ENCODE measurements at regions not wholly inside any gene's neighbourhood (a gene's known extent, or its start where the extent isn't known, plus 50 kb on each side); places are given as distances from the start of the nearest gene placed in this dataset.
"Not testable (repeated sequence)": the region's sequence is repeated elsewhere in the genome, so short reads cannot be mapped to it uniquely, and the experiment has no call there.

DNA sequence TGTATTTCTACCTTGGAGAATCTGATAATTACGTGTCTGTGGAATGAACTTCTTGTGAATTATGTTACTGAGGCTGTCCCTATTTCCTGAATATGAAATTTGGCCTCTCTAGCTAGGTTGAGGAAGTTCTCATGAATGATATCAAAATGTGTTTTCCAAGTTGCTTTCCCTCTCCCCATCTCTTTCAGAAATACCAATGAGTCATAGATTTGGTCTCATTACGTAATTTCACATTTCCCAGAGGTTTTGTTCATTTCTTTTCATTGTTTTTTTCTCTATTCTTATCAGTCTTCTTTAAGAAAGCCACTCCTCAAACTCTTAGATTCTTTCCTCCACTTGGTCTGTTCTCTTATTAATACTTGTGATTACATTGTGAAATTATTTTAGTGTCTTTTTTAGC is 923.8 kb upstream of the CDH9 start:
- DNase-seq (no peak), ATAC-seq (no peak)
- intact Hi-C loops (cut with DNase I), result no loop called here

DNA sequence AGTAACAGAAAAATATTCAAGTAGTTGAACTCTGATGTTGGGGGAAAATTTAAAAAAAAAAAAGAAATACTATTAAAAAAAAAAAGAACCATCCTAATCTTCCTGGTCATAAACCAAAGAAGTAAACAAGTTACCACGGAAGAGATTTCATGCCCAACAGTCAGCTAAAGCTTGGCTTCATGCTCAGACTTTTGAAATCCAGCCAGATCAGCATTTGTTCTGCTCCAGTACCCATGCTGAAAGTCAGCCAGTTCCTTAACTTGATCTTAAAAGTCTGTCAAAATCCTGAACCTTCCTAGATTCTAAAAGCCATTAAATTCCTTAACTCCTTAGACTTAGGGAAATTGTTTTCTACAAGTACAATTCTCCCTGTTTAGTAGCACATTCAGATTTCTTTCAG is 908.7 kb upstream of the CDH9 start:
- DNase-seq (no peak), ATAC-seq (no peak)
- intact Hi-C loops (cut with DNase I), result no loop called here

DNA sequence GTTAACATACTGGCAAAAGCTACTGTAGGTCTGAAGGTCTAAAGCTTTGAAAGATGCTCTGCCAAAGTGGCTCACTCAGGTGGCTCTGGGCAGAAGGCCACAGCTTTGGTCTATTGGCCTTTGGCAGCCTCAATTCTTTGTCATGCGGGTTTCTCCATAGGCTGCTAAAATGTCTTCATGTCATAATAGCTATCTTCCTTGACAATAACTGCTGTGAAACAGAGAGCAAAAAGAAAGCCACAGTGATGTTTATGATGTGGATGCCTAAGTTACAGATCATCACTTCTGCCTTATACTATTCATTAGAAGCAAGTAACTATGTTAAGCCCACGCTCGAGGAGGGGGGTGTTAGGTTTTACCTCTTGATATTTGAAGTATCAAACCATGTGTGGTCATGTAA is 906.1 kb upstream of the CDH9 start:
- ATAC-seq (no peak), DNase-seq (no peak)
- intact Hi-C loops (cut with DNase I), result no loop called here

DNA sequence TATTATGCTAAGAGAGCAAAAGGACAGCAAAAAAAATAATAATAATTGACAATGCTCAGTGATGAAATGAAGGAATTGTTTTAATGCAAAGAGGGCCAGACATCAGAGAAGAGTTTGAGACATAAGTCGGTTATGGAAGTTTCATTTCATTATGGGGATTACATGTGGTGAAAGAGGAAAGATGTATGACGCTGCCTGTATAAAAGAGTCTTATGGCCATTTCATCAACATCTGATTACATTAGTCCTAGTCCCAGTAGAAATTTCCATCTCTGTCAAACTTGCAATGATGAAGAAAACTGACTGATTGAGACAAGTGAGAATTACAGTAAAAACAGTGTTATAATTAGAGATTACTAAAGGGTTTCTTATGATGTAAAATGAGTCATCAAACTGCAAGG is 900.6 kb upstream of the CDH9 start:
- intact Hi-C loops (cut with DNase I), result no loop called here
- ATAC-seq (no peak), DNase-seq (no peak)

DNA sequence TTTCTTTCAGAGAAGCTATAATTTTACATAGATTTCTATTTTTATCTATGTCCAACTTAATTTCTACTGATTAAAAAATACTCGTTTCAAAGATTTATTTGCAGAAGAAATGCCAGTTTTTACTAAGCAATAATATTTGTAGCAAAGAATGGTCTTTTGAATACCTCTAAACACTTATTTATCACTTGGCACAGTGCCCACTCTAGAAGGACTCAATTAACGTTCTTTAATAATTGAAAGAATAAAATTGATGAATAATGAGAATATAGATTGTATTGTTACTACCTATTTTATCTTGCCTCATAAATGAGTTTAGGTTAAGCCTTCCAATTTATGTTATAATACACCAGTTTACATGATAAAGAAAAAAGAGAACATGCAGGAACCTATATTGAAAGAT is 889.7 kb upstream of the CDH9 start:
- no peak for ATAC-seq
- no peak for DNase-seq
- intact Hi-C loops (cut with DNase I), result no loop called here

DNA sequence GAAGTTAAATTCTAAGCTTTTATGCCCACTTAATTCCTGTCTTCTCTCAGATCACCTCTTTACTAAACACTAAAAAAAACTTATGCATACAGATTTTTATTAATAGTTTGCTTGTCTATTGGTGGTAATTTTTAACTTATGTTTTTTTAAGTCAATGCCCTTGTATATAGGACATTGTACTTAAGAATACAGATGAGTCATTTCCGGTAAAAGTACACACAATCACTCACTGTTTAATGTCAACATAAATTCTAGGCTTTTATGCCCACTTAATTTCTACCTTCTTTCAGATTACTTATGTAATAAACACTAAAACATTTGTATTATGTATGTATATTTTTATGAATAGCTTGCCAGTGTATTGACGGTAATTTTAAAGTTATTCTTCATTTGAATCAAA is 872.8 kb upstream of the CDH9 start:
- DNase-seq, result no peak
- intact Hi-C loops (cut with DNase I), result no loop called here
- ATAC-seq, result no peak

DNA sequence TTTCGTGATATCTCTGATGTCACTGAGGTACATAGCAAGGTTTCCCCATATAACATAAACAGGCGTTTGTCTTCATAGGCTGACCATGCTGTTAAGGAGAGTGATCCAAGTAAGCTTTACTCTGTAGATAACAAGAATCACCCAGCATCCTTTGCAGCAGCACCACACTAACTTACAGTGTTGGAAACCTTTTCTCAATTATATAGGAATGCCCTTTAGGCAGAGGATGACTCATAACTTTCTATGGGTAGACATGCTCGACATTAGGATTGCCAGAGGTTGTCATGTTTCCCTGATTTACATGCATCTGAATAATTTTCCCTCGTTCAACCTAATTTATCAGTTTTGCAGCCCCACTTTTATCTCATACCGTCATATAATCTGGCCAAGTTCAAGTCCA is 870.0 kb upstream of the CDH9 start:
- no peak for DNase-seq
- intact Hi-C loops (cut with DNase I), result no loop called here
- no peak for ATAC-seq

DNA sequence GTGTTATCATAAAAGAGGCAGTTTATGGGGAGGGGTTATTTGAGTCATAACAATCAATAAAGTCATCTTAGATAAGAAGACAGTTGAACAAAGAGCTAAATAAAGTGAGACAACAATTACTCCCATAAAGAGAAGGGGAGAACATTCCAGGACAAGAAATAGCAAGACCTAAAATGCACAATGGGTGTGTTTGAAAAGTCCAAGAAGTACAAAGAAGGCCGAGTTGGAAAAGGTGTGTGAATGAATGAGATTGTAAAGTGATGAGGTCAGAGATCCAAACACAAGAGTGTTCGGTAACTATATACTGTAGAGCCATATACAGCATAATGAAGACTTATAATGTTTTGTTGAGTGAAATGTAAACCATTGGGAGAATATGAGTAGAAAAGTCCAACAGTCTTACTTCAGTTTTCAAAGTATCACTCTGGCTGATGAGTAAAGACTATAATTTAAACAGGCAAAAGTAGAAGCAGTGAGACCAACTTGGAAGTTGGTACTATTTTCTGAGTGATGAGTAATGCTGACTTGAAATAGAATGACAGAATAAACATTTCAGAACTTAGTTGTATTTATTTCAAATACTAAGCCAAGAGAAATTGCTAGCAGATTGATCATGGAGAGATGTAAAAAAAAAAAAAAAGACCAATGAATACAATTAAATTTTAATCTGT is 868.7 kb upstream of the CDH9 start:
- DNase-seq (no peak), ATAC-seq (no peak)
- intact Hi-C loops (cut with DNase I), result no loop called here

DNA sequence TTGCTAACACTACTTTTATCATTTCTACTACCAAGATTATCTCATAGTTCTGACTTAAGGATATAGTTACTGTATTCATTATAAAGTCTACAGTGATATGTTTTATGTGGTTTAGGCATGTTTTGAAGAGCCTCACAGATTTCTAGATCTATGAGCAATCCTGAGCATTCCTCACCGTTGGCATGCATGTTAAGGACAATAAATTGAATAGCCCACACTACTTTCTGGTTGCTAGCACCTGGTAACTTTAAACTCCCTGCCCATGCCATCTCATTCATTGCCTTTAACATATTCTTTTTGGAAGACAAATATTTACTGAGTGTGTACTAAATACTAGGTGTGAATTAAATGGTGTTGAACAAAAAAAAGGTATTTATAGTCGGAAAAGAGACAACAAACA is 868.1 kb upstream of the CDH9 start:
- ATAC-seq, result no peak
- intact Hi-C loops (cut with DNase I), result no loop called here
- DNase-seq, result no peak

DNA sequence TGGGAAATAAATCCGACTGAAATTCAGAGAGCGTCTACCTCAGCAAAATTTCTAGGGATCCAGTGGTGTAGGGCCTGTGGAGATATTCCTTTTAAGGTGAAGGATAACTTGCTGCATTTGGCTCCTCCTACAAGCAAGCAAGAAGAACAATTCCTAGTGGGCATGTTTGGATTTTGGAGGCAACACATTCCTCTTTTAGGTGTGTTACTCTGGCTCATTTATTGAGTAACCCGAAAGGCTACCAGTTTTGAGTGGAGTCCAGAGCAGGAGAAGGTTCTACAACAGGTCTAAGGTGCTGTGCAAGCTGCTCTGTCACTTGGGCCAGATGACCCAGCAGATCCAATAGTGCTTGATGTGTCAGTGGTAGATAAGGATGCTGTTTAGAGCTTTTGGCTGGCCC is 862.4 kb upstream of the CDH9 start:
- DNase-seq (no peak), ATAC-seq (no peak)
- intact Hi-C loops (cut with DNase I), result no loop called here

DNA sequence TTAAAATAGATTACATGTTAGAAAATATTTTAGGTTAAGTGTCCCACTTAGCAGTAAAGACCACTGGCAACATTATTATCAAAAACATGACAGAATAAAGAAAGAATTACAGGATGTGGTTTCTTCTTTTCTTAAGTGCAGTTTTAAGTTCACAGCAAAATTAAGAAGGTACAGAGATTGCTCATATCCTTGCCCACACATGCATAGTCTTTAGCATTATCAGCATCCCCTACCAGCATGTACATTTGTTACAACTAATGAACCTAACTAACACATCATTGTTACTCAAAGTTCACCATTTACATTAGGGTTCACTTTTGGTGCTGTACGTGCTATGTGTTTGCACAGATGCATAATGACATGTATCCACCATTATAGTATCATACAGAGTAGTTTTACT is 837.7 kb upstream of the CDH9 start:
- intact Hi-C loops (cut with DNase I), result no loop called here
- DNase-seq, result no peak
- no peak for ATAC-seq

DNA sequence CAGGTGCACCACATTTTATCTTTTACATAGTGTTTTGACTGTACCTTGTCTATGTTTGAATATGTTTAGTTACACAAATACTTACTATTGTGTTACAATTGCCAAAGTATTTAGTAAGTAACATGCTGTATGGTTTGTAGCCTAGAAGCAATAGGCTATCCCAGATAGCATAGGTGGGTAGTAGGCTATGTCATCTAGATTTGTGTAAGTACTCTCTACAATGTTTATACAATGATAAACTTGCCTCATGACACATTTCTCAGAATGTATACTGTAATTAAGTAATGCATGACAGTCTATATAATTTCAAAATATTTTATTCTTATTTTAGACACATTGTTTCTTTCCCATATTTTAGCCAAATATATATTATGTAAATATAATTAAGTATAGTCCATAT is 836.8 kb upstream of the CDH9 start:
- no peak for DNase-seq
- ATAC-seq, result no peak
- intact Hi-C loops (cut with DNase I), result no loop called here

DNA sequence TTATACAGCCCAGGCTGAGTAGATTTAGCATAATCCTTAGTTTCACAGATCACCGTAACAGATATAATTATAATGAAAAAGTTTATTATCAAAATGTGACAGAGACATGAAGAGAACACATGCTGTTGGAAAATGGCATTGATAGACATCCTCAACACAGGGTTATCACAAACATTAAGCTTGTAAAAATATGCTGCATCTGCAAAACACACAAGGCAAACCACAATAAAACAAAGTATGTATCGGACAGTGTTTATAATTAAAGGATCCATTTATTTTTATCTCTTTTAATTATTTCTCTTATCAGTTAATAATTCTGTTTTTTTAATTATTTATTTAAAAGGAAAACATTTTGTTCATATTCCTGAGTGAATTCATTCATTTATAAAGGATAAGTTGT is 829.9 kb upstream of the CDH9 start:
- ATAC-seq, result no peak
- DNase-seq, result no peak
- intact Hi-C loops (cut with DNase I), result no loop called here

DNA sequence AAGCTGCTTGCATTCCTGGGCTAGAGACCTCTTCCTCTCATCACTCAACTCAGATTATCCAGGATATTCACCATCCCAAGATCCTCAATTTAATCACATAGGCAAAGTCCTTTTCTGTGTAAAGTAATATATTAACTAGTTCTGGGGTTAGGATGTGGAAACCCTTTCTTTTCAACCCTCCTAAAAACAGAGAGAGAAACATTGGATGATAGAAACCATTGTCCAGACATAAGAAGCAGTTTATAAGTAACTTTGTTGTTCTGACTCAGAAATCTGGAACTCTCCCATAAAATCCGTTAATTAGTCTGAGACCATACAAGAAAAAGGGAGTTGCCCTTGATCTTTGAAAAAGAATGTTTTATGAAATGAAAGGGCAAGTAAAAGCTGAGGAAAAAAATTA is 817.1 kb upstream of the CDH9 start:
- no peak for ATAC-seq
- intact Hi-C loops (cut with DNase I), result no loop called here
- DNase-seq, result no peak

DNA sequence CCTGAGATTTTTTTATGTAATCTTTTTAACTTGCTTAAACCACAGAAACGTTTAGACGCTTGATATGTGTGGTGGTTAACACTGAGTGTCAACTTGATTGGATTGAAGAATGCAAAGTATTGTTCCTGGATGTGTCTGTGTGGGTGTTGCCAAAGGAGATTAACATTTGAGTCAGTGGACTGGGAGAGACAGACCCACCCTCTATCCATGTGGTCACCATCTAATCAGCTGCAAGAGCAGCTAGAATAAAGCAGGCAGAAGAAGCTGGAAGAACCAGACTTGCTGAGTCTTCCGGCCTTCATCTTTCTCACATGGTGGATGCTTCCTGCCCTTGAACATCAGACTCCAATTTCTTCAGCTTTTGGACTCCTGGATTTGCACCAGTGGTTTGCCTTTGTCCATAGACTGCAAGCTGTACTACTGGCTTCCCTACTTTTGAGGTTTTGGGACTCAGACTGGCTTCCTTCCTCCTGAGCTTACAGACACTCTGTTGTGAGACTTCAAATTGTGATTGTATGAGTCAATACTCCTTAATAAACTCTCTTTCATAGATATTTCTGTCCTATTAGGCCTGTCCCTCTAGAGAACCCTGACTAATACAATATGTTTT is 816.0 kb upstream of the CDH9 start:
- DNase-seq (no peak), ATAC-seq (no peak)
- intact Hi-C loops (cut with DNase I), result no loop called here

DNA sequence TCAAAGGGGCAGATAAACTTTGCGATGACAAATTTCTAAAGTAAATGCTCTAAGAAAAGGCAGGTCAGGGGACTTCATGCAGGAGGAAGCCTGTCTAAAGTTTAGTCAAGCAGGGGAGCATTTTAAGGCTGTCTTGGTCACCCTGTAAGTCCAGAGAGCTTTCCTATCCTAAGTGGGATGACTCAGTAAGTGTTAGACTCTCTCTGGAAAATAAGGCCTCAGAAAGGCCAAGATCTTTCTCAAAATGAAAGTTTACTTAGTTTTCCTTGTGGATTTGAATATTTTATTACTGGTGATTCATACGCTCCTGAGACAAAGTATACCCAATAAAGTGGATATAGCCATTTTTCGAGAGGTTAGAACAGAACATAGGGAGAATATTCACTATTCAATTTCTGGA is 806.9 kb upstream of the CDH9 start:
- ATAC-seq (no peak), DNase-seq (no peak)
- intact Hi-C loops (cut with DNase I), result no loop called here

DNA sequence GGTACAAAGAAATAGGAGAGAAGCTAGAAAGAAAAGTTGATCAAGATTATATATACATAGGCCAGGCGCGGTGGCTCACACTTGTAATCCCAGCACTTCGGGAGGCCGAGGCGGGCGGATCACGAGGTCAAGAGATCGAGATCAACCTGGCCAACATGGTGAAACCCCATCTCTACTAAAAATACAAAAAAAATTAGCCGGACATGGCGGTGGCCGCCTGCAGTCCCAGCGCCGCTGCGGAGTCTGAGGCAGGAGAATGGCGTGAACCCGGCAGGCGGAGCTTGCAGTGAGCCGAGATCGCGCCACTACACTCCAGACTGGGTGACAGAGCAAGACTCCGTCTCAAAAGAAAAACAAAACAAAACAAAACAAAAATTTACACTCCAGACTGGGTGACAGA is 798.3 kb upstream of the CDH9 start:
- intact Hi-C loops (cut with DNase I); DNase-seq: not testable (repeated sequence)

DNA sequence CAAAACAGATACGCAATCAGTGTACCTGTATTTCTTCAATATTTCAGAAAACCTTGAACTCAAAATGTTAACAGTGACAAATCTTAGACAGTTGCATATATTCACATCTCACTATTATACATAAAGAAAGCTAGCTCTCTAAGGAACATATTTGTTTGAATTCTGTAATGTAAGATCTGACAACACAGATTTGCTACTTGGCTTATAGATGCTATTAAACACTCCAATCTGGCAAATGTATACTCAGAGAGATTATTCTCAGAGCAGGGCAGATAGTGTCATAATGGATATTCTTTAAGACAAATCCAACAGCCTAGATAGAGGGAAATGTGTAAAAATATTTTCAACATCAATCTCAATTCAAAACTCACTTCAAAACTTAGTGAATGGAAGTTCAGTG is 794.5 kb upstream of the CDH9 start:
- intact Hi-C loops (cut with DNase I), result no loop called here
- DNase-seq (no peak), ATAC-seq (no peak)

More for the DNA sequence above, 798.3 kb upstream of the CDH9 start:
- not testable (repeated sequence) for ATAC-seq

DNA sequence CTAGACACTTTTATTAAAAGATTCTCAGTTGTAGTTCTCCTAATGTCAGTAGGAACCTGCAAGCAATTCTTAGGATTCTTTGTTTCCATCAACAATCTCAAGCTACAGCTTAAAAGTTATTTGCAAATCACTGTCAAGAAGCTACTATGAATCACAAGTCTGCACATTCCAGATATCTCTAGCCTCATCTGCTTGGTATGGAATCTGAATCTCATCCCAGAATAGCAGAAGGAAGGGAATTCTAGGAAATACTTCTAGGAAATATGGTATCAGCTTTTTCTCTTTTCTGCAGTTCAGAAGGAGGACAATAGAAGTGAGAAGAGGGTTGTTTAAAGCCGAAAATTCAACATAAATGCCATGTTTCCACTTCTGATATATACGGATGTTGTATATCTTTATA is 792.2 kb upstream of the CDH9 start:
- intact Hi-C loops (cut with DNase I), result no loop called here
- DNase-seq, result no peak
- no peak for ATAC-seq

DNA sequence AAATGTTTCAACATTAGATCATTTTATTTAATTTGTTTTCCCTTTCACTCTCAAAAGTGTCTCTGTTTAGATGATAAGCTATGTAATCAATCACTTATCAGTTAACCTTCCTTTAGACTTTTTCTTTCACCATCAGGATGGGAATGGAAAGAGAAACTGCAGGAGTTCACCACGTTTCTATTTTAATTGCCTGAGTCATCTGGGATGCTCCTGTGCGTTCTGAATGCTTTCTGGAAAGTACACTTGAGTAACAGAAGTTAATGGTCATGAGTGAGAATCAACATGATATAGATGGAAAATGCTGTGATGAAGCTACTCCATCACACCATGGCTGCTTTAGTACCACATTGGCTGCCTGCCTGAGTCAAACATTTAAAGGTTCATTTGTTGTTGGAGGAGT is 783.3 kb upstream of the CDH9 start:
- ATAC-seq, result no peak
- DNase-seq, result no peak
- intact Hi-C loops (cut with DNase I), result no loop called here

DNA sequence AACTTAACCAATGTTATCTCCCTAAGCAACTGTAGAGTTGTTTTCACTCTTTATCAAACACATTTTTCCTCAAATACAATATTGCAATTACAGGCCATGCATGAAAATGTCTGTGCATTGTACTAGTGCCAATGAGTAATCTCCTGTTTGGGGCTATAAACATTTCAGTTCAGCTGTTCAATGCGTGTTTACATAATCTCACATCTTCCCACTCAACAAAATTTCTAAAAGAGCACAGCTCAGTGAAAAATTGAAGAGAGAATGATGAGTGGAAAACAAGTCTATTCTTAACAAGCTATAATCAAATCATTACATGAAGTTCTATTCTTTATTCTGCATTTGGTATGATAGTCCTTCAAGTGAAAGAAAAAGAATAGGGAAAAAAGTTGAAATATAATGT is 780.5 kb upstream of the CDH9 start:
- ATAC-seq (no peak), DNase-seq (no peak)
- intact Hi-C loops (cut with DNase I), result no loop called here

DNA sequence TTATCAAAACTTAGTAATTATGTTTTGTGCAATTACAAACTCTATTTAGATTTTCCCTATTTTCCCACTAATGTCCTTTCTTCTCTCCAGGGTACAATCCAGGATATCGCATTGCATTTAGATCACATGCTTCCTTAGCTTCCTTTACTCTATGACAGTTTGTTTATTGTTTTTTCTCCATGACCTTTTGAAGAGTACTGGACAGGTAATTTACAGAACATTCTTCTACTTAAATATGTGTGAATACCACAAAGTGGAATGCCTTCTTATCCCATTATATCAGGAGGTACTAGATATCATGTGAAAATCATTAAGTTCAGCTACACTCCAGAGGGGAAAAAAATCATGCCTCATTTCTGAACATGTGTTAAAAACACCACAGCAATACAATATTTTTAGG is 776.6 kb upstream of the CDH9 start:
- no peak for DNase-seq
- intact Hi-C loops (cut with DNase I), result no loop called here
- no peak for ATAC-seq

Measured in left cardiac atrium (tissue), 4 donors.